HUES48 (cell line): ENCODE measurements at regions not wholly inside any gene's neighbourhood (a gene's known extent, or its start where the extent isn't known, plus 50 kb on each side); places are given as distances from the start of the nearest gene placed in this dataset.

Source experiments
- H3K27ac ChIP-seq: one replicate; pipeline ENCODE4 v1.7.0; 2013; ENCODE audit warnings: low read depth, low read length, inconsistent platforms
- H3K27me3 ChIP-seq: 2 replicates; pipeline ENCODE4 v1.6.1; 2013; ENCODE audit warnings: mild to moderate bottlenecking, low read length; ENCODE audit not compliant: control insufficient read depth, insufficient read depth
- H3K36me3 ChIP-seq: 2 replicates; pipeline ENCODE4 v1.6.1; 2013; ENCODE audit warnings: low read length; ENCODE audit not compliant: control insufficient read depth, insufficient read depth
- H3K4me1 ChIP-seq: 2 replicates; pipeline ENCODE4 v1.6.1; 2013; ENCODE audit warnings: mild to moderate bottlenecking, low read length; ENCODE audit not compliant: control insufficient read depth, insufficient read depth
- H3K4me3 ChIP-seq: 2 replicates; pipeline ENCODE4 v1.5.1; 2013; ENCODE audit warnings: mild to moderate bottlenecking, low read depth, low read length
- H3K9ac ChIP-seq: 2 replicates; pipeline ENCODE4 v1.6.1; 2013; ENCODE audit warnings: mild to moderate bottlenecking, low read depth, low read length, moderate library complexity
- H3K9me3 ChIP-seq: 2 replicates; pipeline ENCODE4 v1.6.1; 2013; ENCODE audit warnings: low read length; ENCODE audit not compliant: control insufficient read depth, insufficient read depth

DNA sequence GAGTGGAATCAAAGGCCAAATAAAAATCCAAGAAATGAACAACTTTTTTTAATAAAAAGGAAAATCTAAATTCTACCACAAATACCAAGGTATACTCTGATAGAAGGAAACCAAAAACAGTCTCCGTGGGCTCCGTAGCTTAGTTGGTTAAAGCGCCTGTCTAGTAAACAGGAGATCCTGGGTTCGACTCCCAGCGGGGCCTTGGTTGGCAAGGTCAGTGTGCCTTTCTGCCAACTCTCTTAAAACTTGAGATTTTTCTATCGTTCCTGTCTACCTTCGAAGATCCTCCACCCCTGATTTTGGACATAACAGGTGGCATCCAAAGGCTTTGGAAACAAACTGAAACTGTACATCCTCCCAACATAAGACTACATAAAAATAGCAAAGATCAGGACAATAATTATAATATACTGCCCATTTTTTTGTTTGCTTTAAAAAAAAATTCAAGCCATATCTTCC is 197.9 kb downstream of the TRIM27 start:
- no peaks in the 10 kb centered on the region for H3K36me3 ChIP-seq
- H3K27ac ChIP-seq: no peak overlapping the region
- H3K9ac ChIP-seq: no peak overlapping the region
- peaks cover 18% of the 10 kb centered on the region for H3K27me3 ChIP-seq
- no peaks in the 10 kb centered on the region for H3K9me3 ChIP-seq
- peaks cover 5% of the 10 kb centered on the region; the same call in 1 of the 2 replicates for H3K4me1 ChIP-seq
- H3K4me3 ChIP-seq: peak overlapping the region; percentile 25; the same call in 1 of the 2 replicates

DNA sequence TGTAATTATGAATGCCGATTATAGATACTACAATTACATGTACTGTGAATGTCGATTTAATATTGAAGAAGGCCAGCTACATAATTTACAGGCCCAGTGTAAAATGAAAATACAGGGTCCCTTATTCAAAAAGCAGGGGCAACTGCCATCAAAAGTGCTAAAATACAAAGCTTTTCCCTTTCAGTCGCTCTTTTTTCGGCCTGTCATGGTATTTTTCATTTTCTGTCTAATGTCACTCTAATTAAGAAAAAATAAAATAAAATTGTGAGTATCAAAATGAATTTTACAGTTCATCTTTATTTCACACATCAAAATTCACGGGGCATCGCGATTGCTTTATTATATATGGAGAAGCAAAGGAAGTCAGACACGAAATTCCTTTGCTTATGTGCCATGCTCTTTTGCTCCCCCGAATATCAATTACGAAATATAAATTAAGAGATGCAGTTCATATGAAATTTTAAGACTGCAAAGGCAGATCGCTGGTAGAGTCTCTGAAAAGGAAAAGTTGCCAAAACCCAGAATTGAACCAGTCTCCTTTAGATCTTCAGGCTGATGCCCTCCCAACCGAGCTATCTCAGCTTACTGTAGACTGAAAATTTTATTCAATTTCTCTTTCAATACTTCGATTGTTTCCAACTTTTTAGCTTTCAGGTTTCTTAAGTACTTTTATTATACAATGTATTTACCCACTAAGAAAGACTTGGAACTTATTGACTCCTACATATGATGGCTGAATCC is 197.0 kb downstream of the TRIM27 start:
- no peaks in the 10 kb centered on the region for H3K9me3 ChIP-seq
- H3K4me3 ChIP-seq: no peak overlapping the region
- H3K9ac ChIP-seq: no peak overlapping the region
- H3K36me3 ChIP-seq: no peaks in the 10 kb centered on the region
- no peak overlapping the region for H3K27ac ChIP-seq
- H3K27me3 ChIP-seq: peaks cover 26% of the 10 kb centered on the region
- H3K4me1 ChIP-seq: peaks cover 5% of the 10 kb centered on the region; the same call in 1 of the 2 replicates

DNA sequence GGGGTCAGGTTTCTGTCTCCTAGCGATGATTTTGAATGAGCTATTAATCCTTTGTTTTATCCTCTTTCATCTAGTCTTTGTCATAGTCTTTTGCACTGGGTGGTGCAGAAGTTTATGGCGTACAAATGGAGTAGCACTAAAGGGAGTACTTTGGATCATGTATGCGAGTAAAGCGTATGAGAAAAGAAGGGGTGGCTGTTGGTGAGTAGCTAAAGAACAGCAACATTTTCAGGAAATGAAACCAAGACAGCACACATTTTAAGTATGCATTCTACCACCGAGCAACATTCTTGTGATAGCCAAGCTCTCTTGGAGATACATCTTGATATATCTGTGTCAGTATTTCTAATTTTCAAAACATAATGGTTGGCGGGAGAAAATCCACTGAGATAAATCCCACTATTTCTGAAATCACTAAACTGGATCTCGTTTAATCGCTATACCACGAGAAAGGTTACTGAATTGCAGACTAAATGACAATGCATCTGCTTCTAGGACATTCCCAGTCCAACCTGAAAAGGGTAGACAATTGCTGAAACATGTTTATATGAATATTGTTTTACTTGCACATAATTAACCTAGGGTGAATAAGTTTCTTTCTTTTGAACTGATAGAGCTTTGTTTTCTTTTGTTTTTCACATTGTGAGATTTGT is 196.1 kb downstream of the TRIM27 start:
- peaks cover 28% of the 10 kb centered on the region for H3K27me3 ChIP-seq
- peak overlapping the region; percentile 91; the same call in 1 of the 2 replicates for H3K4me3 ChIP-seq
- no peaks in the 10 kb centered on the region for H3K36me3 ChIP-seq
- H3K4me1 ChIP-seq: peaks cover 5% of the 10 kb centered on the region; the same call in 1 of the 2 replicates
- H3K9me3 ChIP-seq: no peaks in the 10 kb centered on the region
- no peak overlapping the region for H3K9ac ChIP-seq
- H3K27ac ChIP-seq: no peak overlapping the region

- H3K27me3 ChIP-seq: peaks cover 32% of the 10 kb centered on the region
- no peaks in the 10 kb centered on the region for H3K36me3 ChIP-seq
- no peaks in the 10 kb centered on the region for H3K9me3 ChIP-seq
- H3K9ac ChIP-seq: no peak overlapping the region
- peak overlapping the region; percentile 91 for H3K4me3 ChIP-seq
- H3K4me1 ChIP-seq: peaks cover 5% of the 10 kb centered on the region; the same call in 1 of the 2 replicates
- H3K27ac ChIP-seq: no peak overlapping the region
These were observed 194.0 kb downstream of the TRIM27 start for GRCh38 chr6:28729501-28730402.

DNA sequence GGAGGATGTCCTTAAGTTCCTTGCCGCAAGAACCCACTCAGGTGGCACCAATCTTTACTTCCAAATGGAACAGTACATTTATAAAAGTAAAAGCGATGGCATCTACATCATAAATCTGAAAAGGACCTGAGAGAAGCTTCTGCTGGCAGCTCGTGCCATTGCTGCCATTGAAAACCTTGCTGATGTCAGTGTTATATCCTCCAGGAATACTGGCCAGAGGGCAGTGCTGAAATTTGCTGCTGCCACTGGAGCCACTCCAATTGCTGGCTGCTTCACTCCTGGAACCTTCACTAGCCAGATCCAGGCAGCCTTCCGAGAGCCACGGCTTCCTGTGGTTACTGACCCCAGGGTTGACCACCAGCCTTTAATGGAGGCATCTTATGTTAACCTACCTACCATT is 191.7 kb downstream of the TRIM27 start:
- Histone ChIP-seq H3K27ac (no peak overlapping the region), H3K9me3 (no peaks in the 10 kb centered on the region), H3K9ac (no peak overlapping the region), H3K4me3 (no peak overlapping the region), H3K36me3 (no peaks in the 10 kb centered on the region), H3K27me3 (peaks cover 49% of the 10 kb centered on the region), H3K4me1 (peaks cover 5% of the 10 kb centered on the region; the same call in 1 of the 2 replicates)

DNA sequence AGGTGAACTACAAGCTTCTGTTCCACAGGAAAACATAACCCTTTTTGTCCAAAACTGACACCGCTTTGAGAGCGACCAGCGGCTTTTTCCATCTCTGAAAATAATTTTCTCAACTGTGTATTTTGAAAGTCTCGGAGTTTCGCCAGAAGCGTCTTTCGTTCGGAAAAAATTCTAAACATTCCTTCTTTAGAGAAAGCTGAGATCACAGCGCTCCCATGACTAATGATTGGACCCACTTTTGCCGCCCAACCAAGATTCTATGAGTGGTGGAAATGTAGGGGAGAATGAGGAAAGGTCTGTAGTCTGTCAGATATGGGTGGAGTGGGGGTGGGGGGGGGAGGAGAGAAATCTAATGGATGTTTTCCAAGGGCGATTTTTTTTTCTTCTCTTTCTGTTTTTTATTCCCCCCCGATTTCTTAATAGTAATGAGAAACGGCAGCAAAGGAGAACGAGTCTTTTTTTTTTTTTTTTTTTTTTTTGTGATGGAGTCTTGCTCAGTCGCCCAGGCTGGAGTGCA is 189.3 kb downstream of the TRIM27 start:
- H3K4me1 ChIP-seq: 0 out of 2 replicates have a peak, but pooled peaks cover 10% of the 10 kb centered on the region
- H3K4me3 ChIP-seq: no peak overlapping the region
- H3K36me3 ChIP-seq: no peaks in the 10 kb centered on the region
- no peak overlapping the region for H3K27ac ChIP-seq
- no peaks in the 10 kb centered on the region for H3K9me3 ChIP-seq
- peaks cover 67% of the 10 kb centered on the region for H3K27me3 ChIP-seq
- no peak overlapping the region for H3K9ac ChIP-seq

DNA sequence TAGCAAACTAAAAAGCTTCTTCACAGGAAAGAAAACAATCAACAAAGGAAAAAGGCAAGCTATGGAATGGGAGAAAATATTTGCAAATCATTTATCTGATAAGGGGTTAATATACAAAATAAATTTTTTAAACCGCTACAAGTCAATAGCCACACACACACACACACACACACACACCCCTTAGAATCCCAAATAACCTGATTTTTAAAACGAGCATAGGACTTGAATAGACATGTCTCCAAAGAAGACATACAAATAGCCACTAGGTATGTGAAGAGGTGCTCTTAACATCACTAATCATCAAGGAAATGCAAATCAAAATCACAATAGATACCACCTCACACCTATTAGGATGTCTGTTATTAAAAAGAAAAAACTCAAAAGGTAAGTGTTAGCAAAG is 187.7 kb downstream of the TRIM27 start:
- peaks cover 62% of the 10 kb centered on the region for H3K27me3 ChIP-seq
- no peaks in the 10 kb centered on the region for H3K9me3 ChIP-seq
- no peak overlapping the region for H3K9ac ChIP-seq
- H3K4me1 ChIP-seq: peaks cover 13% of the 10 kb centered on the region; the same call in 1 of the 2 replicates
- H3K36me3 ChIP-seq: no peaks in the 10 kb centered on the region
- H3K4me3 ChIP-seq: peak overlapping the region; percentile 63
- no peak overlapping the region for H3K27ac ChIP-seq

DNA sequence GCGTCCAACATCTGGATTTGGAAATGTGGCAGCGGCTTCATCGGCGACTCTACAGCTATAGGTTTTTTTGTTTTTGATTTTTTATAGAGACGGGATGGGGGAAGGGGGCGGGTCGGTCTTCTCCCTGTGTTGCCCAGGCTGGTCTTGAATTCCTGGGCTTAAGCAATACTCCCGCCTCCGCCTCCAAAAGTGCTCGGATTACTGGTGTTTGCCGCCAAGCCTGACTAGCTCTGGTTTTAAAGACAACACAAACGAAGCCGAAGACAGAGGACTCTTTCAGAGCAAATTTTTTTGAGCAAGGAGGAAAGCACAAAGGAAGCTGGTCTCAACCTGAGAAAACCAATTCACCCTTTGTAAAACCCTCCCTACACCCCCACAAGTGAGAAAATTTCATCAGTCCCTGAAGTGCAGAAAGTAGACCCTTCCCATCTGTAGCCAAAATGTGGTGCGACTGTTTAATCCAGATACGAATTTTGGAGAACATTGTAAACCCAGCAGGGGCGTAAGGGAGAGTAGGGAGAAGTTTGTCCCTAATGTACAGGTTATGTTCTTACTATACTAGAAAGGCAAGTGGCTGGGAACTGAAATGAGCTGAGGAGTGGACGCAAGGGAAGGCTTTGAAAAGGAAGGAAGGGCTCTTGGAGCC is 185.9 kb downstream of the TRIM27 start:
- Histone ChIP-seq H3K4me1 (peaks cover 16% of the 10 kb centered on the region; the same call in 1 of the 2 replicates), H3K36me3 (no peaks in the 10 kb centered on the region), H3K9me3 (no peaks in the 10 kb centered on the region), H3K27ac (no peak overlapping the region), H3K4me3 (peak overlapping the region; percentile 61), H3K9ac (no peak overlapping the region), H3K27me3 (peaks cover 54% of the 10 kb centered on the region)

DNA sequence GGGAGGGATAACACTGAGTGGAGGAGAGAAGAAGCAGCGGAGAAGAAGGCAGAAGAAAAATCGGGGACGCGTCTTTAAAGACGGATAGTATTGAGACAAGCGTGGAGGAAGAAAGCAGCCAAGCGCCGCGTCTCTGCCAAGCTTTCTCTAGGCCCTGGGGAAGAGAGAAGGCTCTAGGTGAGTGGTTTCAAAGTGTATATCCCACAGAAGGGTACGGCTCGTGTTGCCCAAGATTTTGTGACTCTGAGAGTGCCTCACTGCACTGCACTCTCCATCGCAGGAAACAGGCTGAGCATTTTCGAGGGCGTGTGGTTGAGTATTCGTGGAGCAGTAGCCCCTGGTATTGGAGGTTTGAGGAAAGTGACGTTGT is 185.4 kb downstream of the TRIM27 start:
- H3K4me1 ChIP-seq: peaks cover 16% of the 10 kb centered on the region; the same call in 1 of the 2 replicates
- no peaks in the 10 kb centered on the region for H3K36me3 ChIP-seq
- no peak overlapping the region for H3K27ac ChIP-seq
- H3K9ac ChIP-seq: no peak overlapping the region
- peaks cover 54% of the 10 kb centered on the region for H3K27me3 ChIP-seq
- H3K4me3 ChIP-seq: peak overlapping the region; percentile 61
- no peaks in the 10 kb centered on the region for H3K9me3 ChIP-seq

GRCh38 chr6:28741363-28741762 is 182.4 kb downstream of the TRIM27 start:
- Histone ChIP-seq H3K36me3 (no peaks in the 10 kb centered on the region), H3K9ac (no peak overlapping the region), H3K4me1 (peaks cover 16% of the 10 kb centered on the region; the same call in 1 of the 2 replicates), H3K27me3 (peaks cover 66% of the 10 kb centered on the region), H3K27ac (no peak overlapping the region), H3K4me3 (no peak overlapping the region), H3K9me3 (no peaks in the 10 kb centered on the region)
